ENCODE measurements at regions not wholly inside any gene's neighbourhood (a gene's known extent, or its start where the extent isn't known, plus 50 kb on each side); places are given as distances from the start of the nearest gene placed in this dataset.

DNA sequence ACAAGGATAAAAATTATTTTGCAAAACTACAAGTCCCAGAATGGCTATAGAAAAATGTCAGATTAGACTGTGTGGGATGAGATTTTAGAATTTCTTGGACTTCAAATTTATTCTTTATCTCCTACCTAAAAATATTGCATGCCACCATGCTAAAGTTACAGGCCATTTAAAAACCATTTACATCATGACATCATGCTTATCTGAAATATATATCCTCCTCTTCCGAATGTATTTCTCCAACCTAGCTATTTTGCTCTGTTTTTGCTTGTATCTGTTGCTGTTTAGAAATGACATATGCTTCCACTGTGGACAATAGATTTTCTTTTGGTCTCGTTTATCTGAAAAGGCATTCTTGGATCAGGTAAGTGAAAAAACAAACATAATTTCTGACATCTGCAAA, 471.7 kb downstream of the LRFN5 start:
- TF ChIP-seq, protein P1, sequence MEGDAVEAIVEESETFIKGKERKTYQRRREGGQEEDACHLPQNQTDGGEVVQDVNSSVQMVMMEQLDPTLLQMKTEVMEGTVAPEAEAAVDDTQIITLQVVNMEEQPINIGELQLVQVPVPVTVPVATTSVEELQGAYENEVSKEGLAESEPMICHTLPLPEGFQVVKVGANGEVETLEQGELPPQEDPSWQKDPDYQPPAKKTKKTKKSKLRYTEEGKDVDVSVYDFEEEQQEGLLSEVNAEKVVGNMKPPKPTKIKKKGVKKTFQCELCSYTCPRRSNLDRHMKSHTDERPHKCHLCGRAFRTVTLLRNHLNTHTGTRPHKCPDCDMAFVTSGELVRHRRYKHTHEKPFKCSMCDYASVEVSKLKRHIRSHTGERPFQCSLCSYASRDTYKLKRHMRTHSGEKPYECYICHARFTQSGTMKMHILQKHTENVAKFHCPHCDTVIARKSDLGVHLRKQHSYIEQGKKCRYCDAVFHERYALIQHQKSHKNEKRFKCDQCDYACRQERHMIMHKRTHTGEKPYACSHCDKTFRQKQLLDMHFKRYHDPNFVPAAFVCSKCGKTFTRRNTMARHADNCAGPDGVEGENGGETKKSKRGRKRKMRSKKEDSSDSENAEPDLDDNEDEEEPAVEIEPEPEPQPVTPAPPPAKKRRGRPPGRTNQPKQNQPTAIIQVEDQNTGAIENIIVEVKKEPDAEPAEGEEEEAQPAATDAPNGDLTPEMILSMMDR (conservative IDR thresholded peaks at IDR 0.05; ENCODE audit: low read depth, low read length): no peak
- no peak for TF ChIP-seq EZH2 (IDR thresholded peaks at IDR 0.05; ENCODE audit: low read length, unreplicated experiment)

All from PC-3 (cell line).